ACC112 (cell line): ENCODE measurements at regions not wholly inside any gene's neighbourhood (a gene's known extent, or its start where the extent isn't known, plus 50 kb on each side); places are given as distances from the start of the nearest gene placed in this dataset.
A peak's percentile ranks its signal among the peaks of the same experiment; 100 is the strongest.
"Not testable (repeated sequence)": the region's sequence is repeated elsewhere in the genome, so short reads cannot be mapped to it uniquely, and the experiment has no call there.

Experiments
- H2AFZ ChIP-seq: fragments of 200-600 bp; sonication (generic); one replicate; pipeline ENCODE4 v1.6.0; 2017; ENCODE audit warnings: antibody characterized with exemption, low read length; ENCODE audit not compliant: unreplicated experiment
- H3K27ac ChIP-seq: fragments of 200-600 bp; sonication (generic); 2 replicates; pipeline ENCODE4 v1.5.1; 2014; ENCODE audit warnings: low read depth, mild to moderate bottlenecking, antibody characterized with exemption, low read length, moderate library complexity
- H3K27me3 ChIP-seq: fragments of 200-600 bp; sonication (generic); 2 replicates; pipeline ENCODE4 v1.6.1; 2014; ENCODE audit warnings: mild to moderate bottlenecking, antibody characterized with exemption, low read length, moderate library complexity, mixed read lengths; ENCODE audit not compliant: insufficient read depth
- H3K36me3 ChIP-seq: fragments of 200-600 bp; sonication (generic); 2 replicates; pipeline ENCODE4 v1.6.1; 2016; ENCODE audit warnings: mild to moderate bottlenecking, antibody characterized with exemption, low read length, moderate library complexity, mixed read lengths; ENCODE audit not compliant: insufficient read depth
- H3K4me1 ChIP-seq: fragments of 200-600 bp; sonication (generic); one replicate; pipeline ENCODE4 v1.6.1; 2016; ENCODE audit warnings: low read length, mixed read lengths; ENCODE audit not compliant: insufficient read depth, unreplicated experiment, control insufficient read depth
- H3K4me3 ChIP-seq: fragments of 200-600 bp; sonication (generic); 2 replicates; pipeline ENCODE4 v1.5.1; 2014; ENCODE audit warnings: mild to moderate bottlenecking, low read depth, low read length
- H3K79me2 ChIP-seq: fragments of 200-600 bp; sonication (generic); one replicate; pipeline ENCODE4 v1.6.0; 2016; ENCODE audit warnings: low read length; ENCODE audit not compliant: control insufficient read depth, unreplicated experiment, insufficient read depth

DNA sequence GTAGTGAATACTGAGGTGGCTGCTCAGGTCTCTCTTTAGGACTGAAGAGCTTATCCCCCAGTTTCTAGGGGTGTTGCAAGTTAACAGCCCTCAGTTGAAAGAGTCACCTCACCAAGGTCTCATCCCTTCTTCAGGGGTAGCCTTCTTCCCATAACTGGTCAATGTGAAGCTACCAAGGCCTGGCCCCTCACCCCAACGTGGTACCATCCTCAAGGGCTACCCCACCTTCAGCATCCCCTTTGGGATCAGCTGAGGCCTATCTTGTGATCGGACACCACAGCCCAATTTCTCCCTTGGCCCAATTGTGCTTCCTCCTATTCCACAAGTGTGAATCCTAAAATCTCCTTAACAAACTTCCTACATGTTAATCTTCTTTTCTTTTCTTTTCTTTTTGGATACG, 289.5 kb upstream of the MKLN1 start:
- no peaks in the 10 kb centered on the region; the same call in 1 of the 2 replicates for H3K36me3 ChIP-seq

DNA sequence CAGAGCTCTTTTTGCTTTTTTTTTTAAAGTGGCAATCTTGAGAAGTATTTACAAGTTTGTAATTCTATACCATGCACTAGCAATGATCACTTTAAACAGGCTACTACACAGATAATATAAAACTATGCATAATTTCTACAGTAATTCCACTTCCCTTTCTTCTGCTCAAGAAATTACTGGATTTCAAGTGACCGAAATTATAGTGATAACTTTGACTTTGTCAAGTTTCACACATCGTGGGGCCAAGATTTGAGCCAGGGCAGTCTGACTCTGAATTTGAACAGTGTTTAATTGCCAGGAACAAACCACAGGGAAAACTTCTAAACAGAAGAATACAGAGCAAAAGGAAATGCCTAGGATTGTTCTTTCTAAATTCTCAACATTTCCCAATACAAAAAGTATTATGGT, 288.3 kb upstream of the MKLN1 start:
- peaks cover 18% of the 10 kb centered on the region for H3K4me1 ChIP-seq
- H3K27ac ChIP-seq, result peak overlapping the region; percentile 68
- peak overlapping the region; percentile 20 for H3K4me3 ChIP-seq
- no peaks in the 10 kb centered on the region; the same call in 1 of the 2 replicates for H3K36me3 ChIP-seq
- H3K27me3 ChIP-seq, result no peaks in the 10 kb centered on the region
- H2AFZ ChIP-seq, result no peak overlapping the region
- peaks cover 46% of the 10 kb centered on the region for H3K79me2 ChIP-seq

More for the DNA sequence above, 289.5 kb upstream of the MKLN1 start:
- Histone ChIP-seq H3K27ac (no peak overlapping the region), H3K79me2 (peaks cover 51% of the 10 kb centered on the region), H3K27me3 (no peaks in the 10 kb centered on the region), H2AFZ (no peak overlapping the region), H3K4me3 (no peak overlapping the region), H3K4me1 (peaks cover 18% of the 10 kb centered on the region)

- H2AFZ ChIP-seq, result no peak overlapping the region
- H3K36me3 ChIP-seq, result no peaks in the 10 kb centered on the region; the same call in 1 of the 2 replicates
- H3K4me1 ChIP-seq, result peaks cover 18% of the 10 kb centered on the region
- peaks cover 46% of the 10 kb centered on the region for H3K79me2 ChIP-seq
- peak overlapping the region; percentile 68 for H3K27ac ChIP-seq
- H3K4me3 ChIP-seq, result peak overlapping the region; percentile 20
- no peaks in the 10 kb centered on the region for H3K27me3 ChIP-seq
These were observed 287.8 kb upstream of the MKLN1 start for GRCh38 chr7:131039836-131040235.

- Histone ChIP-seq H3K79me2 (peaks cover 49% of the 10 kb centered on the region), H3K27ac (peak overlapping the region; percentile 68), H3K4me1 (peaks cover 18% of the 10 kb centered on the region), H3K36me3 (no peaks in the 10 kb centered on the region; the same call in 1 of the 2 replicates), H2AFZ (no peak overlapping the region), H3K27me3 (no peaks in the 10 kb centered on the region), H3K4me3 (no peak overlapping the region; the same call in 1 of the 2 replicates)
These were observed 287.2 kb upstream of the MKLN1 start for GRCh38 chr7:131040467-131040932.

DNA sequence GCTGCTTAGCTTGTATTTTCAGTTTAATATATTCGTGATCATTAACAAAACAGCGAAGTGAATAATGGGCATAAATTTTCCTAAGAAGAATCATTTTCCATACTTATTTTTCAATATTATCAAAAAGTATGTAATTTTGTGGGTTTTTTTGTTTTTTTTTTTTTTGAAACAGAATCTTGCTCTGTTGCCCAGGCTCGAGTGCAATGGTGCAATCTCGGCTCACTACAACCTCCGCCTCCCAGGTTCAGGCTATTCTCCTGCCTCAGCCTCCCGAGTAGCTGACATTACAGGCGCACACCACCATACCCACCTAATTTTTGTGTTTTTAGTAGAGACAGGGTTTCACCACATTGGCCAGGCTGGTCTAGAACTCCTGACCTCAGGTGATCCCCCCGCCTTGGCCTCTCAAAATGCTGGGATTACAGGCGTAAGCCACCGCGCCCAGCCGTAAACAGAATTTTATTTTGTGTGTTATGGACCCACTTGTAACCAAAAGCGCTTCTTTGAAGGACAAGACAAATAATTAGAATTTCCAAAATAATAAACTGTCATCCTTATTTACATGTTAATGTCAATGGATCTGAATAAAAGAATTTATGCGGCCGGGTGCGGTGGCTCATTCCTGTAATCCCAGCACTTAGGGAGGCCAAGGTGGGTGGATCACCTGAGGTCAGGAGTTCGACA, 286.5 kb upstream of the MKLN1 start:
- not testable (repeated sequence) for H3K36me3 ChIP-seq, H2AFZ ChIP-seq, H3K4me3 ChIP-seq, H3K27ac ChIP-seq, H3K27me3 ChIP-seq
- Histone ChIP-seq H3K4me1 (peaks cover 18% of the 10 kb centered on the region), H3K79me2 (peaks cover 48% of the 10 kb centered on the region)

- Histone ChIP-seq H3K27me3 (no peaks in the 10 kb centered on the region), H3K4me1 (peaks cover 18% of the 10 kb centered on the region), H3K79me2 (peaks cover 45% of the 10 kb centered on the region), H3K4me3 (no peak overlapping the region), H3K36me3 (peaks cover 7% of the 10 kb centered on the region; the same call in 1 of the 2 replicates), H3K27ac (no peak overlapping the region), H2AFZ (no peak overlapping the region)
These were observed 285.2 kb upstream of the MKLN1 start for GRCh38 chr7:131042269-131043160.

GRCh38 chr7:131045526-131045925, 282.1 kb upstream of the MKLN1 start:
- Histone ChIP-seq H3K4me3 (no peak overlapping the region), H3K79me2 (peaks cover 26% of the 10 kb centered on the region), H2AFZ (no peak overlapping the region), H3K36me3 (peaks cover 18% of the 10 kb centered on the region; the same call in 1 of the 2 replicates), H3K27me3 (no peaks in the 10 kb centered on the region), H3K4me1 (peaks cover 2% of the 10 kb centered on the region), H3K27ac (no peak overlapping the region)

GRCh38 chr7:131046246-131046645, 281.4 kb upstream of the MKLN1 start:
- no peak overlapping the region for H3K4me3 ChIP-seq
- H3K36me3 ChIP-seq, result peaks cover 23% of the 10 kb centered on the region; the same call in 1 of the 2 replicates
- H3K27me3 ChIP-seq, result no peaks in the 10 kb centered on the region
- peaks cover 26% of the 10 kb centered on the region for H3K79me2 ChIP-seq
- no peaks in the 10 kb centered on the region for H3K4me1 ChIP-seq
- no peak overlapping the region for H3K27ac ChIP-seq
- H2AFZ ChIP-seq, result no peak overlapping the region

GRCh38 chr7:131047651-131048304, 279.9 kb upstream of the MKLN1 start:
- H2AFZ ChIP-seq, result no peak overlapping the region
- no peak overlapping the region for H3K27ac ChIP-seq
- no peak overlapping the region for H3K4me3 ChIP-seq
- H3K4me1 ChIP-seq, result no peaks in the 10 kb centered on the region
- H3K27me3 ChIP-seq, result no peaks in the 10 kb centered on the region
- peaks cover 21% of the 10 kb centered on the region for H3K79me2 ChIP-seq
- H3K36me3 ChIP-seq, result peaks cover 24% of the 10 kb centered on the region; the same call in 1 of the 2 replicates

- H3K27me3 ChIP-seq, result no peaks in the 10 kb centered on the region
- H3K27ac ChIP-seq, result no peak overlapping the region
- H3K79me2 ChIP-seq, result peaks cover 23% of the 10 kb centered on the region
- H3K36me3 ChIP-seq, result peaks cover 23% of the 10 kb centered on the region; the same call in 1 of the 2 replicates
- H2AFZ ChIP-seq, result no peak overlapping the region
- H3K4me1 ChIP-seq, result no peaks in the 10 kb centered on the region
- no peak overlapping the region for H3K4me3 ChIP-seq
These were observed 276.4 kb upstream of the MKLN1 start for GRCh38 chr7:131051304-131051703.
